IMR-90 (cell line): ENCODE measurements at regions not wholly inside any gene's neighbourhood (a gene's known extent, or its start where the extent isn't known, plus 50 kb on each side); places are given as distances from the start of the nearest gene placed in this dataset.

ENCODE experiments used
- ATAC-seq: fragments of 200-7000 bp; cut with Tn5 transposase; 2 replicates; pipeline ENCODE4 v1.9.1; 2020; ENCODE audit warnings: low read depth, mild to moderate bottlenecking, moderate library complexity
- BruUV-seq: library from RNA; stranded (reverse); fragments of 400-500 nt; replicated peaks from 2 replicates; lab custom pipeline; 2021; lab: Mats Ljungman, UMichigan
- CTCF ChIA-PET: fragments of 300-600 bp; formaldehyde crosslinking; extraction: SDS; loops from one replicate; lab custom pipeline; 2021; ENCODE audit warnings: antibody characterized with exemption; lab: Yijun Ruan, JAX
- POLR2A ChIA-PET: fragments of 300-600 bp; sonication (Branson Sonifier 250); formaldehyde crosslinking; loops from one replicate; lab custom pipeline; 2022; ENCODE audit warnings: antibody characterized with exemption; ENCODE audit not compliant: unreplicated experiment; lab: Charles Lee
- DNase-seq: peaks from one replicate; pipeline ENCODE4 v3.0.0; 2013
- H2AFZ ChIP-seq: replicated peaks from 2 replicates; pipeline ENCODE3; 2013; ENCODE audit warnings: low read length, mild to moderate bottlenecking; ENCODE audit not compliant: poor library complexity
- H2AK5ac ChIP-seq: 2 replicates; pipeline ENCODE4 v1.6.1; 2013; ENCODE audit warnings: low read depth, low read length, inconsistent platforms
- H2AK9ac ChIP-seq: replicated peaks from 2 replicates; pipeline ENCODE3; 2013; ENCODE audit warnings: mild to moderate bottlenecking, low read depth, low read length, moderate library complexity; ENCODE audit not compliant: poor library complexity
- H2BK120ac ChIP-seq: 2 replicates; pipeline ENCODE4 v1.6.1; 2013; ENCODE audit warnings: low read depth, low read length, inconsistent platforms
- H2BK15ac ChIP-seq: 3 replicates; pipeline ENCODE4 v1.6.1; 2013; ENCODE audit warnings: low read depth, low read length, inconsistent platforms
- H2BK20ac ChIP-seq: 2 replicates; pipeline ENCODE4 v1.6.1; 2013; ENCODE audit warnings: low read depth, mild to moderate bottlenecking, inconsistent platforms, low read length, moderate library complexity
- H2BK5ac ChIP-seq: 2 replicates; pipeline ENCODE4 v1.6.1; 2013; ENCODE audit warnings: mild to moderate bottlenecking, low read depth, low read length, inconsistent platforms; ENCODE audit not compliant: poor library complexity, severe bottlenecking
- H3K14ac ChIP-seq: replicated peaks from 2 replicates; pipeline ENCODE4 v1.6.1; 2013; ENCODE audit warnings: low read depth, low read length, inconsistent platforms
- H3K18ac ChIP-seq: 2 replicates; pipeline ENCODE4 v1.6.1; 2013; ENCODE audit warnings: low read depth, low read length, control low read depth
- H3K23ac ChIP-seq: 2 replicates; pipeline ENCODE4 v1.6.1; 2013; ENCODE audit warnings: low read depth, low read length, inconsistent platforms
- H3K27ac ChIP-seq: 2 replicates; pipeline ENCODE4 v1.5.1; 2013; ENCODE audit warnings: mild to moderate bottlenecking, control low read depth, low read length; ENCODE audit not compliant: insufficient read depth
- H3K27me3 ChIP-seq: 2 replicates; pipeline ENCODE4 v1.6.1; 2013; ENCODE audit warnings: low read length; ENCODE audit not compliant: control insufficient read depth, insufficient read depth
- H3K36me3 ChIP-seq: 2 replicates; pipeline ENCODE4 v1.6.1; 2013; ENCODE audit warnings: low read length, mixed read lengths; ENCODE audit not compliant: control insufficient read depth, insufficient read depth
- H3K4ac ChIP-seq: 2 replicates; pipeline ENCODE4 v1.6.1; 2013; ENCODE audit warnings: low read depth, low read length, inconsistent platforms
- H3K4me1 ChIP-seq: 2 replicates; pipeline ENCODE4 v1.6.1; 2013; ENCODE audit warnings: low read length, mixed read lengths; ENCODE audit not compliant: control insufficient read depth, insufficient read depth
- H3K4me2 ChIP-seq: 2 replicates; pipeline ENCODE4 v1.6.1; 2013; ENCODE audit warnings: low read depth, mild to moderate bottlenecking, control low read depth, low read length, moderate library complexity
- H3K4me3 ChIP-seq: 2 replicates; pipeline ENCODE4 v1.5.1; 2013; ENCODE audit warnings: low read depth, mild to moderate bottlenecking, control low read depth, low read length, moderate library complexity; ENCODE audit not compliant: insufficient read depth
- H3K56ac ChIP-seq: 2 replicates; pipeline ENCODE4 v1.6.1; 2013; ENCODE audit warnings: low read length, inconsistent platforms; ENCODE audit not compliant: insufficient read depth; ENCODE audit errors: extremely low read depth
- H3K79me1 ChIP-seq, 2 experiments: 2 replicates each; pipeline ENCODE4 v1.6.1; 2013; ENCODE audit warnings: low read length in 2 of 2, inconsistent platforms in 1 of 2, low read depth in 1 of 2
- H3K9ac ChIP-seq: 2 replicates; pipeline ENCODE4 v1.6.1; 2013; ENCODE audit warnings: low read depth, low read length, control low read depth
- H3K9me1 ChIP-seq: 2 replicates; pipeline ENCODE4 v1.6.1; 2013; ENCODE audit warnings: low read length, inconsistent platforms; ENCODE audit not compliant: insufficient read depth
- H3K9me3 ChIP-seq: 2 replicates; pipeline ENCODE4 v1.6.1; 2013; ENCODE audit warnings: low read length; ENCODE audit not compliant: control insufficient read depth, insufficient read depth
- H4K20me1 ChIP-seq: 2 replicates; pipeline ENCODE4 v1.6.1; 2013; ENCODE audit warnings: low read length, inconsistent platforms; ENCODE audit not compliant: insufficient read depth
- H4K5ac ChIP-seq: 2 replicates; pipeline ENCODE4 v1.6.1; 2013; ENCODE audit warnings: mild to moderate bottlenecking, low read depth, low read length, control low read depth
- H4K8ac ChIP-seq, 2 experiments: 2 replicates each; pipeline ENCODE4 v1.6.1; 2013; ENCODE audit warnings: low read depth in 2 of 2, low read length in 2 of 2, control low read depth in 1 of 2, inconsistent platforms in 1 of 2
- H4K91ac ChIP-seq: 2 replicates; pipeline ENCODE4 v1.6.1; 2013; ENCODE audit warnings: low read depth, low read length, inconsistent platforms; ENCODE audit not compliant: insufficient read depth
- BHLHE40 ChIP-seq: fragments of 150-350 bp; IDR thresholded peaks from 2 replicates; pipeline ENCODE4 v1.6.1; 2016; ENCODE audit warnings: mild to moderate bottlenecking, low read depth, low read length
- ELK1 ChIP-seq: fragments of 150-350 bp; IDR thresholded peaks from 2 replicates; pipeline ENCODE4 v1.6.1; 2016; ENCODE audit warnings: low read depth, mild to moderate bottlenecking, low read length, moderate library complexity, borderline replicate concordance
- FOS ChIP-seq: fragments of 150-350 bp; IDR thresholded peaks from 2 replicates; pipeline ENCODE4 v1.6.1; 2016; ENCODE audit warnings: low read depth, low read length
- MAZ ChIP-seq: IDR thresholded peaks from 2 replicates; pipeline ENCODE4 v1.6.1; 2012; ENCODE audit warnings: low read depth, mild to moderate bottlenecking, low read length, improper control_type of control experiment, moderate library complexity, borderline replicate concordance
- RCOR1 ChIP-seq: IDR thresholded peaks from 2 replicates; pipeline ENCODE4 v1.6.1; 2012; ENCODE audit warnings: mild to moderate bottlenecking, low read length, improper control_type of control experiment; ENCODE audit not compliant: insufficient replicate concordance
- SMC3 ChIP-seq: fragments of 150-350 bp; IDR thresholded peaks from 2 replicates; pipeline ENCODE4 v1.6.1; 2016; ENCODE audit warnings: low read depth, mild to moderate bottlenecking, antibody characterized with exemption, low read length, moderate library complexity
- WGBS, 2 experiments: methylation state at CpG; one replicate each; pipeline versions ENCODE4 v1.1.5 to v1.1.7; 2013; ENCODE audit warnings: missing lambda C conversion rate in 2 of 2; ENCODE audit not compliant: insufficient read length in 1 of 2; ENCODE audit errors: extremely low coverage in 2 of 2; 5-methylcytosine and 5-hydroxymethylcytosine counted together
- dilution Hi-C: fragments of 300-500 bp; cut with HindIII; formaldehyde crosslinking; loops from one replicate; pipeline ENCODE4 v1.14.3; 2018; ENCODE audit warnings: low sequenced_read_pairs; ENCODE audit not compliant: unreplicated experiment
- in situ Hi-C: fragments of 300-500 bp; cut with MboI; formaldehyde crosslinking; loops from 3 replicates; pipeline ENCODE4 v1.14.3; 2019; ENCODE audit warnings: low sequenced_read_pairs, inconsistent platforms, mixed read lengths
- intact Hi-C: fragments of 100-400 bp; cut with micrococcal nuclease; formaldehyde crosslinking; loops from 2 replicates; pipeline ENCODE4 v1.10.0; 2022

GRCh38 chr9:115976781-115977180 lies 176.8 kb upstream of the PAPPA start:
- no peak overlapping the region; the same call in 1 of the 2 replicates for H4K5ac ChIP-seq
- ChIA-PET CTCF (no interaction called here), POLR2A (no interaction called here)
- H3K9ac ChIP-seq, result no peak overlapping the region
- no peaks in the 10 kb centered on the region for H3K9me1 ChIP-seq
- H2BK15ac ChIP-seq, result no peak overlapping the region; the same call in 2 of the 3 replicates
- no CpG with 5 or more reads among the region's 2 CpGs for WGBS, 2 experiments
- H4K91ac ChIP-seq, result no peak overlapping the region
- no peak overlapping the region for H3K4me2 ChIP-seq
- H3K4me1 ChIP-seq, result peaks cover 5% of the 10 kb centered on the region; the same call in 1 of the 2 replicates
- no peaks in the 10 kb centered on the region; the same call in 1 of the 2 replicates for H3K36me3 ChIP-seq
- no peak overlapping the region for H2AK9ac ChIP-seq
- ATAC-seq (no peak), DNase-seq (no peak)
- no peak overlapping the region for H3K4me3 ChIP-seq
- no peak overlapping the region for H2BK5ac ChIP-seq
- H3K9me3 ChIP-seq, result 0 out of 2 replicates have a peak, but pooled peaks cover 2% of the 10 kb centered on the region
- H2AK5ac ChIP-seq, result no peak overlapping the region
- H3K14ac ChIP-seq, result no peak overlapping the region
- dilution Hi-C loops, result no loop called here
- H2AFZ ChIP-seq, result no peak overlapping the region
- no peak overlapping the region for H3K4ac ChIP-seq
- H4K8ac ChIP-seq, result no peak overlapping the region
- no peaks in the 10 kb centered on the region for H3K79me1 ChIP-seq
- BruUV-seq, result no TSS peak
- H4K20me1 ChIP-seq, result no peaks in the 10 kb centered on the region
- no peak overlapping the region for H3K56ac ChIP-seq
- in situ Hi-C loops, result no loop called here
- no peak overlapping the region for H3K23ac ChIP-seq
- H2BK20ac ChIP-seq, result no peak overlapping the region
- H2BK120ac ChIP-seq, result no peak overlapping the region
- H3K27ac ChIP-seq, result no peak overlapping the region
- no peaks in the 10 kb centered on the region for H3K27me3 ChIP-seq
- TF ChIP-seq SMC3 (no peak), BHLHE40 (no peak), RCOR1 (no peak), ELK1 (no peak), FOS (no peak), MAZ (no peak)
- no peak overlapping the region for H3K18ac ChIP-seq
- intact Hi-C loops, result no loop called here
